NCI-H446 (cell line): ENCODE measurements at regions not wholly inside any gene's neighbourhood (a gene's known extent, or its start where the extent isn't known, plus 50 kb on each side); places are given as distances from the start of the nearest gene placed in this dataset.
A peak's percentile ranks its signal among the peaks of the same experiment; 100 is the strongest.

ENCODE experiments used
- DNase-seq, 2 experiments: peaks; one replicate each; lab custom pipeline; 2025; lab: John Stamatoyannopoulos, UW

DNA sequence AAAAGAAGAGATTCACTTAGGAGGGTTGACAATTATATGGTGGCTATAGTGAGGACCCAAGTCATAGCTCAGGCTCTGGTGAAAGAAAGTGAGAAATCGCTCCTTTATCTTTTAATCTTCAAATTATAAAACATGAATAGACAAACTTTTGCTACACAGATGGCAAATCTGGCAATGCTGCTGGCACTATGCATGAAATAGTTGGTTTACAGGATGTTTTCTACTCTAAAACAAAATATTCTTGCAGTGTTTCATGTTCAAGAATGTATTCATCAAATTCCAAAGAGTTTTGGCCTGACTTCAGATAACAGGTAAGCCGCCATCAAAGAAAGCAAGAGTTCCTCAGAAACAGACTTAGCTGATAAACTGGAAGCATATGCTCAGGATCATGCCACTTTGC lies 801.2 kb downstream of the C4orf33 start:
- DNase-seq: no peak

DNA sequence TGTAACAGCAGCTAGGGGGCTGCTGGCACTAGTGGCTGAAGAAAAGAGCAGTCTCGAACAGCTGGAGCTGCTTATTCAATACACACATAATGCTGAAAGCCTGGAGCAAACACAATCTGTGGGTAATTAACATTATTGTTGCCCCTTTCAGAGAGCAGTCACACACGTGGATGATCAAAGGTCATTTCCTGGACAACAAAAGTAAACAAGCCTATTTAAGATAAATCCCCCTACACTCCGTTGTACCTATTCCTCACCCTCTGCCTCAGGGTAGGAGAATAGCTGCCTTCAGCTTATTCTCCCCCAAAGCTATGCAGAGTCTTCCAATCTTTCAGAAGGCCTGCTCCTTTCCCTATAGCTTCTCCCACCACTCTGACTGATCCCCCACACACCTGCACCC lies 803.9 kb downstream of the C4orf33 start:
- no peak for DNase-seq

DNA sequence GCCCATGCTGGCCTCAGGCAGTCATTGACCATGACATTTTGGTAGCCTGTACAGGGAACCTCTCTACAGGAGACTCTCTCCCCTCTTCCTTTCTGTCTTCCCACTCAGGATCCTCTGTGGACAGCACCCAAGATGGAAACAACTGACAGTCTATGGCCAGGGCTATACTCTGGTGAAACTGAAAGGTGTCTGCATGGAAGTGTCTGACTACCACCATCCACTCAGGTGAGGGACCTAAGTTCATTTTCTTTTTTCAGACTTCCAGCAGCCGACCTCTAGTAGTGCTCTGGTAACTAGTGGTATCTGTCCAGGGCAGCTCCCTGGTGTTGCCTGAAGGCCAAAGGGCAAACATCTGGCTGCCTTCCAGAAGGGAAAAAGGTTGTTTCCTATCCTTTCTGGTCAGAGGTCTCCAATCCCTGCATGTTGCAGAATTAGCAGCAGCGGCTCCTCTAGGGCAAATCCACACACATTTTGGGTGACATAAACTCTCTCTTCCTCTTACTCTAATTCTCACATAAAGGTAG lies 804.5 kb downstream of the C4orf33 start:
- no peak for DNase-seq

DNA sequence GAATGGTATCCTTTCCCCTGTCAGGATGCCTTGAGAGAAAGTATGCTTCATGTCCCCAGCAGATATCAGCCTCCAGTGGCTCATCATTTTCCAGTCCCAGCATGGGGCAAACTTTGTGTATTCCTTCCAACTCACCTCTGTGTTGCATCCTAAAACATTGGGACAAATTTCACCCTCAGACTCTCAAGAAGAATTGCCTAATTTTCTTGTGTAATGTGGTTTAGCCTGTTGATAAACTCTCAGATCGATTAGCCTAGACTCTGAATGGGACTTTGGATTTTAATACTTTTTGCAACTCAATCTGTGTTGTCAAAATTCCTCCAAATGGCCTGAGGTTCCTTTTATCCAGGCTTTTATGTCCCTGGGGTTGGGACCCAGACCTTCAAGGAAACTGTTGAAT lies 805.3 kb downstream of the C4orf33 start:
- no peak for DNase-seq

DNA sequence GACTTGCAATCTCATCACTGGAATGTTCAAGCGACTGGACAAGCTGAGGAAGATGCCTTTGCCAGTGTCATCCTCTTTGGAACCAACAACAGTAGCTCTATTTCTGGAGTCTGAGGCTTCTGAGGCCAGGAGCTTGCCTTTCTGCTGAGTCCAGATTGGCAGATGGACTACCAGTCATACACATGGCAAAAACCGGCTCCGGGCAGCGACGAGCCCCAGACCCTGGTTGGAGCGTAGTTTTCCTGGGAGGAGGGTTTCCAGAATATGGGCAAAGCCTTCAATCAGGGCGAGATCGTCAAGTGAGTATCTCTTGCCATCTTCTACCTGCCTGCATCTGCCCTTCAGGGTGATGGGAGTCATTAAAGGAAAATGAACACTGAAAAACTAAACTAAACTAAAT lies 807.9 kb downstream of the C4orf33 start:
- DNase-seq: no peak

DNA sequence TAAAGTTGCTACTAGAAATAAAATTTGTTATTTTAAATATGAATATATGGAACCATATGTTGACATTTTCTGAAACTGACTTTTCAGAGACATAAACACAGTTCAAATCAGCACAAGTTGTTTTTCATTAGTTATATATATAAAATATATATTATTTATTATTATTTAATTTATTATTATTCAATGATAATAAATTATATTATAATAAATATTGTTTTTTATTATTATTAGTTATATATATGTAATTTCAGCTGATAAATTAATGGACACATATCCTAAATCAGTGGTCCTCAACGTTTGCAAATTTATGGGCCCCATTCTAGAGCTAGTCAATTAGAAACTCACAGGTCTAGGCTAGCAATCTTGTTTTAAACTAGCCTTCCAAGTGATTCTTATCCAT lies 809.3 kb downstream of the C4orf33 start:
- DNase-seq: no peak

DNA sequence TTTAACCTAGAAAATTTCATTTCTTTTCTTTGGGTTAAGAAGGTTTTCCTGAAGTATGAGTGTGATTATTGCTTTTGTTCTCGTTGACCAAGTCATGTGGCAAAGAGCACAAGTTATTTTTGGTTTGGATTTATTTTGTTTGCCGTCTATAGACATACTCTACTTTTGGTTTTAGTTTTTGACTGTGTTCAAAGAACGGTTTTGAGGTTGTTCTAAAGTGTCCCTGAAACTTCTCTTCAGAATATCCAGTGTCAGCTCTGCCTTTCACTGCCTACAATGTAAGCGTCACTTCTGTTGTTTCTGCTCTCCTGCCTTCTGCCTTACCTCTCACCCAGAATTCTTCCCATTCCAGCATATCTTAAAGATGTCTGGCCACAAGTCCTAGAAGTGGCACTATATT lies 812.2 kb downstream of the C4orf33 start:
- no peak for DNase-seq

DNA sequence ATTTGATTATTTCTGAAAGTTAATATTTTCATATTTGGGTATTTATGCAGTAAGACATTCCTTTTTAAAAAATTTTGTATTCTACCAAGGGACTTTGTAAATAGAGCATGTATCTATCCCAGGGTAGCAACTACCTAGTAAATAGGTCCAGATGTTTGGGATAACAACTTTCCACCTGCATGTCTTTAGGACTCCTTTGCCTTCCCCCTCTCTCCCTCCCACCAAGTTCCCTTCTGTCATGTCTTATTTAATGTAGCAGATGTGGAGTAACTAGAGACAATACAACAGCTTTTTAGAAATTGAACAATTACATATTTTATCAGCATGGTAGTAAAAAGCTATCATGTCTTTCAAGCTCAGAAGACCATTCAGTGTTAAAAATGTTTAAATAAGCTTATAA lies 821.0 kb downstream of the C4orf33 start:
- DNase-seq: no peak

DNA sequence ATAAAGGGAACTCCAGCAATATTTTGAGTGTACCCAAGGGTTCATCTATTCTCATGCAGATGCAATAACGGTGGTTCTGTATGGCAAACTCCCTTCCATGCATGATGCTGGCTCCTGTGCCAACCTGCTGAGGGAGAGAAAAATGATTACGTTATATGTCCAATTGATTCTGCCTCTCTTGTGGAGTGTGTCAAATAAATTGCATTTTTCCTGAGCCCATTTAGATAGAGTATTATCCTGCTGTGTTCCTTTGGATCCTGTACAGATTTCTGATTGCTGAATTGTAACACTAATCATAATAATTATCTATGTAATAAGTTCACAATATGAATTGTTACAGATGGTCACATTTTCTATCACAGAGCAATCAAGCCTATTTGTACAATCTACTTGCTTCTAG lies 821.7 kb downstream of the C4orf33 start:
- DNase-seq: no peak

DNA sequence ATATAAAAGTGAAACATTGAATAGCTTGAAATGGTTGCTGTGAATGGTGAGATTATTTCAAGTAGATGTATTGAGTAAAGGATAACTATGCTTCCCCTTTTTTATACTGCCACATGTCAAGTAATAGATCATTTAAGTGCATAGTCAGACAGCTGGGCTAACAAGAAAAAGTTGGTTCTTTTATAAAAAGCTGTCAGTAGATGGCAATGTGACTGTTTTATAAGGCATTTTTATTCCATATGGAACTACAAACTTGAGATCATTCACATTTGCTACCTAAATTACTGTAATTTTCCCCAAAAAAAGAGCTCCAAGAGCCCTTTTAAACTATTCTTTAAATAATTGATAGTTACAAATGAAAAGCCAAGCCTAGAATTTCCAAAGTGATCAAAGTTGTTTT lies 831.0 kb downstream of the C4orf33 start:
- no peak for DNase-seq

DNA sequence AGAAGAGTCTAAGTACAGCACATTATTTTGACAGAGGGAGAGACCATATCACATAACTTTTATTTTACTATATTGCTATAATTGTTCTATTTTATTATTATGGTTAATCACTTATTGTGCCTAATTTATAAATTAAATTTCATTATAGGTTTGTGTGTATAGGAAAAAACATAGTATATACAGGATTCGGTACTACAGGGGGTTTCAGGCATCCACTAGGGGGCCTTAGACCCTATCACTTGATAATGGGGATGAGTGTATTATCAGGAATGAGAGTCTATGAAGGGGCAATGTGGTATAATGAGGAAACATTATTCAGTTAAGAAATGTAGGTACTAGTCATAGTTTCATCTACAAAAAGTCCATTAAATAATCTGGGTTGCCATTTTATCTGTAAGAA lies 833.1 kb downstream of the C4orf33 start:
- DNase-seq: peak in 1 of 2 experiments; percentile 2

DNA sequence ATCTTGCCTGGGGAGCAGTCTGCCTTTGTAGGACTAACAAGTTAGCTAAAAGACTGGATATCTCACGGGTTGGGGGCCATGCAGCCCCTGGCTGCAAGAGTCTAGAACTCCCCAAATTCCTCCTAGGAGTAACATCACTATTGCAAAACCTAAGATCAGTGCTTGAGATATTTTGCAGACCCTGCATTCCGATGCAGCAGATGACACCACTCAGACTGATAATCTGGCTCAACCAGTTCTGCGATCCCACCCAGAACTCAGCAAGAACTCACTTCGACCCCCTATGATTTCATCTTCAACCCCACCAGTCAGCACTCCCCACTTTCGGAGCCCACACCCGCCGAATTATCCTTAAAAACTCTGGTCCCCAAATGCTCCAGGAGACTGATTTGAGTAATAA lies 834.0 kb downstream of the C4orf33 start:
- DNase-seq: no peak

DNA sequence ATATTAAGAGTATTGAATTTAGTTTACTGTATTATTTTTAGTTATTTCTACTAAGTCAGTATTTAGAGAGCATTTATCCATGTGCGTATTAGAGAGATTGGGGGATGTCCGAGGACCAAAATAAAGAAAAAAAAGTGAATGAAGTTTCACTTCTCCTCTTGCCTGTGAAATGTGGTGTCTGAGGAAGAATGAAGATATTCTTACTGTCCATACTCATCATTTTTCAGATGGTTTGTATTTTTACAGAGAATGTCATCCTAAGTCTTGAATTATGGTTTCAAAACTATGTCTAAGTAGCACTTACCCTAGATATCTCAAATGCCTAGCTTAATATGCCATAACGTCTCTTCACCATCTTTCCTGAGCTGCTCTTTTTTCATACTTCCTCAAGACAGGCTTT lies 854.3 kb downstream of the C4orf33 start:
- no peak for DNase-seq

DNA sequence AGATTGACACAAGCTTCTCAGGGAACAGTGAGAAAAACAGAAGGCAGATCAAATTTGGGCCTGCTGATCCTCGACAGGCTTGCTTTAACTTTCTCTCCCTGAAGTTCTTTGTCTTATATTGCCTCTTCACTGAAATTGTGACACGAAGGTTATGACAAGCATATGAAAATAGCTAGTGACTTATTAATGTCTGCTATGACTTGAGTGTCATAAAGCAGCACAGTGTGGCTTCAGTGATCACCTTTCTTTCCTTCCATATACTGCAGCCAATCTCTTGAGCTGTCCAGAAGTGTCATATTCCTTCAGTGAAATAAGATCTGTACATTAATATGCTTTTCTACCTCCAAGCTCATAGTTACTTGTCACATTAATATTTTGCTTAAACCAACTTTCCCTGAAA lies 870.2 kb downstream of the C4orf33 start:
- DNase-seq: no peak

DNA sequence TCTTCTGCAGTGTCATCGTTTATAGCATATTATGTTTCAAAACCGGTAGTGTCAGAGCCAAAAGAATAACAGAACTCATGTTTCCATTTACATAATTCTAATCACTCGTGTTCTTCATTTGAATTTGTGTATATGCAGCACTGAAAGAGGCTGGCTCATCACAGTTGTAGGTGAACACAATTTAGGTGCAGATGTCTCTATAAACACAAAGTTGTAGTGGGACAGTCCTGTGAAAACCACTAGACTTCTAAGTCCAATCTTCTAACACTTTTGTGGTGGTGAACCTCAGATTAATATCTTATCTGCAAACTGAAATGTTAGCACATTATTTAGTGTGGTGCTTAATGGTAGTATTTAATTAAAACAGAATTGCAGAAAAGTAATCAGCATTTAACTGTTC lies 872.4 kb downstream of the C4orf33 start:
- DNase-seq: no peak

DNA sequence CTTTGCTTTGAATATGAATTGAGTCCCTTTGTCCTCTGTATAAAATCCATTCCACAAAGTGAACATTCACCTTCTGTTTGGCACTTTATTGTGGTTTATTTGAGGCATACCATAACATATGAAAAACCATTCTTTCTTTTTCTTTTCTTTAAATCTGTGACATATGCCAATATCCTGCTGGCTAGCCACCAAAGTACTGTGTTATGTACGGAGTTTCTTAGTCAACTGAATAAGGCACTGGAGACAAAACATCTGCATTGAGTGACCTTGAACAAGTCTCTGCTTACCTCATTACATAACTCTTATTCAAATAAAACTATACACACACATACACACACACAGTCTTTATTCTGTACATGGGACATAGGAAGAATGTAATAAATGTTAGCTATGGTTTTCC lies 872.8 kb downstream of the C4orf33 start:
- no peak for DNase-seq

DNA sequence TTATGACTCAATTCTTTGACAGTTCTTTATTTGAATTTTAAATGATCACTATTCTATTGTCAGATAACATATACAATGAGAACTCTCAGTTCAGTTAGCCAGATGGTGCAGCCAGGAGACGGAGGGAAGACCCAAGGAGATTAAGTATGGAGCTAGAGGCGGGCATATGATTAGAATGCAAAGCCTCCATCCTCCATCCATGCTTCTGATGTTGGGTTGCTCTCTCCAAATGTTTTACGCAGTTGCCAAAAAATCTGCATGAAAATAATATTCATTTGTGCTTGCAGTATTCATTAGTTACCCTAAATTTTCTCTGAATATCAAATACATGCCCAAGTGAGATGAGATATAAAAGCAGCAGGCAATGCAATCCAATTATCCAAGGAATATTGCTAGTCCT lies 874.8 kb downstream of the C4orf33 start:
- no peak for DNase-seq

DNA sequence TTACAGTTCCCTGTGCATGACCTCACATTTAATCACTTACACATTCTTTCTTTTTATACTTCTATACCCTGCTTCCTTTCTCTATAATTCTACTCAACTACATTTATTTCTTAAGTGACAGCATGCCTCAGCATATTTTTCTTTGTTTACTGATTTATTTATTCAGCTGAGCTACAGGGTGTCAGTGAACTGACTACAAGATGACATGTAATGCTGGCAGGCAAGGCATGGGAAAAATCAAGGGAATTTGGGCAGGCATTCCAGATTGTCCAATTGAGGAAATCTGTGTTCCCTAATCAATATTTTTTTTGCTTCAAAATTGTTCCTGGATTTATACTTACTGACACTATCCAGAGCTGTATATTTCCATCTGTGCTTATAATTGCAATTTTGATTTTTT lies 875.5 kb downstream of the C4orf33 start:
- DNase-seq: no peak

DNA sequence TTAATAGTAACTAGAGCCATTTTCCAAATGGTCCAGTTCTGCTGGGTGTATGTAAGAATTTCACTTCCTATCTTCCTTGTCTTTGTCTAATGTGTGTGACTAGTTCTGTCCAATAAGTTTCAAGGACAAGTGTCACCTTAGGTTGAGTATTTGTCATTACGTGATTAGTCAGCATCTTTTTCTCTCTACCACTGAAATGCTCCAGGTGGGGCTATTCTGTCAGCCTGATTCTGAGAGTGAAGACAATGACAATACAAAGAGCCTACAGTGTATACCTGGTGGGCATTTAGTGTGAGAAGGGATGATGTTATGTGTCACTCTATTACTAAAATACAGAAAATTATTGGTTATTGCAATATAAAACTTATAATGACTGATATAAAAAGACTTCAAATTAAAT lies 876.3 kb downstream of the C4orf33 start:
- DNase-seq: no peak

DNA sequence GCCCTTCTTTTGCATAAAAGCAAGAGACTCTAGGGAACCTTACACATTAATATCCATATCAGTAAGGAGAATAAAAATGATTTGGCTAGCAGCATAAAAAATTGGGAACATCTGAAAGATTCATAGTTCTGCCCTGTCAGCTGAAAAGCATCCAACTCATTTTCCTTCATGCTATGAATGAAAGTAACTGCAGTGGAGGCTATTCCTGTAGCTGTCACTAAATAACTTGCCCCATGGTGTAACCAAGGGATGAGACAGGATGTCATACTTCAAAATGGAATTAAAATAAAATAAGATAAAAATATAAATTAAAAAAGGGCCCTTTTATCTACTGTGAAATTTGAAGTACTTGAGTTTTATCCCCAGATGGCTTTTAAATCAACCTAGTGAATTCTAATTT lies 878.8 kb downstream of the C4orf33 start:
- no peak for DNase-seq

DNA sequence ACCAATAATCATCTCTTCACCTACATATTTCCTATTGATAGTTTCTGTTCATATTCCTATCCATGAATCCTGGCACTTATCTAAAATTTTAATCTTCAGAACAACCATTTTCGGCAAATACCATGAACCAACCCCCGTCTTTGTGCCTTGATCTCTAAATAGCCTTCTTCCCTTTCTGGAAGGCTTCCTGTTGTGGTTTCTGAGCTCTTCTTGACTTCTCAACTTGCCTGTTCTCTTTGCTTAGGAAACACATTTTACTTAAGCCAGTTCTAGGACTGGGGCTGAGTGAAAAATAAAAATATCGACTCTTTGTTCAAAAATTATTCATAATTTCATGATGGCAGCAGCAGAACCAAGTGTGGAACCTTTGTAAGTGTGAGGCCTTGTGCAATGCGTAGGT lies 882.4 kb downstream of the C4orf33 start:
- no peak for DNase-seq

DNA sequence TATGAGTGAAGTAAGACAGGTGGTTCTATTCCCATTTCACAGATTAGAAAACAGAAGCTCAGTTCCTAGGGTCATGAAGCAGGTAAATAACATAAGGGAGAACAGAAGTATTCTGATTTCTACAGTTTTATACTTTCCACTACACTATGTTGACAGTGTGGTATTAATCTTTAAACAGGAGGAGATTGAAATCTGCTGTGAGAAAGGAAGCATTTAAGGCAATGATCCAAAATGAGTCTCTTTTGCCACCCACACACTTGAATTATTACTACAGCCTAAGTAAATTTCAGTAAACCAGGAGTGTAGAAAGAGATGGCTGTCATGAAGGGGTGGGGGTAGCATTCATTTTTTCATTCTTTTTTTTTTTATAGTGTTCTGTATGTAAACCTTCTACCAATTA lies 893.0 kb downstream of the C4orf33 start:
- DNase-seq: no peak

DNA sequence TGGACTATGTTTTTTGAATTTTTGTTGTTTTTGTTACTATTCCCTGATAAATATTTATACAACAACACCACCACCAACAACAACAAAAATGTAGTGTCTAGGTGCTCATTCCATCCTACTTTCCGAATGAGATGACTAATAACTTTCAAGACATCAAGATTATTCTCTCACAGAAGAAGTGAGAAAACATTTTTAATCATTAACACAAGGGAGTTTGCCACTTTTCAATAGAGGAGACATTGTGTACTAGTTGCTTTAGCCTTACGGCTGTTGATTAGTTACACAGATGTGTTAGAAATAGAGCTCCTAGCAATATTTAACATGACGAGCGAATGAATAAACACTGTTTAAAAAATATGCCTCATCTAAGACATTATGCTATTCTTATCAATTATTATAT lies 898.8 kb downstream of the C4orf33 start:
- DNase-seq: no peak

DNA sequence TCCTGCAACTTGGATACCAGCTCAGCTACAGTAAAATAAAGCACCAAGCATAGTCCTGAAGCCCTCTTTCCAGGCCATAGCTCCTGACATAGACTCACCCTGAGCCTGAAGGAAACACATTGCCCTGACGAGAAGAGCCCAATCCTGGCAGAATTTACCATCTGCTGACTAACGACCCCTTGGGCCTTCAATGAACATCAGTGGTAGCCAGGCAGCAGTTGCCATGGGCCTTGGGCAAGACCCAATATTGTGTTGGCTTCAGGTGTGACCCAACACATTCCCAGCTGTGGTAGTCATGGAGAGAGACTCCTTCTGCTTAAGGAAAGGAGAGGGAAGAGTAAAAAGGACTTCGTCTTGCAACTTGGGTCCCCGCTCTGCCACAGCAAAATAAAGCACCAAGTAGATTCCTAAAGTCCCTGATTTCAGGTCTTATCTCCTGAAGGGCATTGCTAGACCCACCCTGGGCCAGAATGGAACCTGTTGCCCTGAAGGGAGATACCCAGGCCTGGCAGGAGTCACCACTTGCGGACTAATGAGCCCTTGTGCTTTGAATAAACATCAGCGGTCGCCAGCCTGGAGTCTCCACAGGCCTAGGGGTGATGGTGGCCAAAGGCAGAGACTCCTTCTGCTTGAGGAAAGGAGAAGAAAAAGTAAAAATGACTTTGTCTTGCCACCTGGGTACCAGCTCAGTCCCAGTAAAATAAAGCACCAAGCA lies 902.6 kb downstream of the C4orf33 start:
- no peak for DNase-seq
